Esophagus mucosa (tissue), 1 donor: ENCODE measurements at regions not wholly inside any gene's neighbourhood (a gene's known extent, or its start where the extent isn't known, plus 50 kb on each side); places are given as distances from the start of the nearest gene placed in this dataset.

Experiments
- ATAC-seq: fragments of 200-7000 bp; cut with Tn5 transposase; one replicate; pipeline ENCODE4 v1.9.1; 2020
- donor health status: DM: yes; HTN: yes; CAD: no.

DNA sequence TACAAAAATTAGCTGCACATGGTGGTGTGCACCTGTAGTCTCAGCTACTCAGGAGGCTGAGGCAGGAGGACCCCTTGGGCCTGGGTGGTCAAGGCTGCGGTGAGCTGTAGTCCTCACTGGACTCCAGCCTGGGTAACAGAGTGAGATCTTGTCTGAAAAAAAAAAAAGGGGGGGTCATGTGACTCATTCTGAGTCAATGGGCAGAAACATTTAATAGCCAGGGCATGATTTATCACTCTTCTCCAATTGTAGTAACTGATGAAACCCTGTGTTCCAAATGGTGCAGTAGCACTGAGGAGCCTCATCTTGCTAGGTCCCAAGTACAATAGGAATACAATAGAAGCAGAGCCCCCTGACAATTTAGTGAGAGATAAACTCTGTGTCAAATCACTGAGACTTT lies 78.9 kb upstream of the CCDC68 start:
- ATAC-seq, result no peak

DNA sequence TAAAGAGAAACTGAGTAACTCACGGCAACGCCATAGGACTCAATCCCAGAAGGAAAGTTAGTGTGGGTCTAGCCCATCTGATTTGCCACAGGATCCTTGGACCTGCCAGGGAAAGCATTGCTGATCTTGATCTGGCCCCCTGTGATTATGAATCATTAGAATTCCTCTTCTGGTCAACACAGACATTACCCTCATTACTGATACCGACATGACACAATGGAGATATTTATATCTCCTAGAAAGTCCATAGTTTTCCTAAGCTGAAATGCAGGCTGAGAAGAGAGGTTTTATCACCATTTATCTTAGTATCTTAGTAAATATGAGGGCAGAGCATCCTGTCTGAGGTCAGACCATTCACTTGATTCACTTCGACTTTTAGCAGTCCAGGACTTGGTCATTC lies 75.5 kb upstream of the CCDC68 start:
- no peak for ATAC-seq

DNA sequence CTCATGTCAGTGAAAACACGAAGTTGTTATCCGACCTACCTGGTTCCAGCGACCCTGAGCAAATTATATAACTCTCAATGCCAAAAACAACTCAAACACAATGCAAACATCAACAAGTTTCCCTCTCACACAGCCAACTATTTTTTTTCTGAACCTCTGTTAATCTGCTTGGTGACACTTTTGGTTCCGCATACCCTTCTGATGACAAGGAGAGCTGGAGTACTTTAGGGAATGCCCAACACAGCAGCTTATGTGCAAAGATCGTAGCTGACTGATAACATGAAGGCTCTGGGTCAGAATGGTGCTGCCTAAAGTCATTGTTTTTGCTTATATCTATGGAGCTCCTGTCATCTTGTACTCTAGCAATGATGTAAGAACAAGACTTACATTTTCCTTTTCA lies 72.7 kb upstream of the CCDC68 start:
- ATAC-seq, result no peak

DNA sequence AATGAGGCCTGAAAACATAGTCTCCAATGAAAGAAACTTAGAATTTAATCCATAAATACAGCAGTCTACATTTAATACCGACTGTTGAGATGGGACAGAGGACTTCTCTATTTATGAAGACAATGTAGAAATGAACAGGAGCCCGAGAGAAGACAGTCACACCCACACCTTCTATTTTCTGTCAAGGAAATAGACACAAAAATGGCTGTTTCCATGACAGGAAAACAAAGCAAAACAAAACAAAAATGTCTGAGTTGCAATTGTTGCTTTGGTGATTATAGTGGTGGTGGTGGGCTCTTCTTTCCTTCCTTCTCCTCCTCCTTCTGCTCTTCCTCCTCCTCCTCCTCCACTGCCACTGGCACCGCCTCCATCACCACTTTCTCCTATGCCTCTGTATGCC lies 72.3 kb upstream of the CCDC68 start:
- no peak for ATAC-seq

DNA sequence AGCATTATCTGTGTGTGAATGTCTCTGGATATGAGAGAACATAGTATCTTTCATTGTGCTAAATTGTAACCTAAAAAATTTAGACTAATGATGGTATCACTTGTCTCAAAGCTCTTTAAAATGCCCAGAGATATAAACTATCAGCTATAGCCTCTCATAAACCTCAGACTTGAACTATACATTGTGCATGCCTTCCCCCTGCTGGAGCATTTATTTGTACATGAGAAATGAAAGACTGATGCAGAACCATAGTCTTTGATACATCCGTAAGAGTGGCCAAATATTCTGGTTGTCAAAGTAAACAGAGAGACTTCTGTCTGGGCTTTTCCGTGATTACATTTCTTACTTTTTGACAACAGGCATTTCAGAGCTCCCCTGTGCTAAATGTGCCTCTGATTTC lies 71.9 kb upstream of the CCDC68 start:
- ATAC-seq, result no peak

DNA sequence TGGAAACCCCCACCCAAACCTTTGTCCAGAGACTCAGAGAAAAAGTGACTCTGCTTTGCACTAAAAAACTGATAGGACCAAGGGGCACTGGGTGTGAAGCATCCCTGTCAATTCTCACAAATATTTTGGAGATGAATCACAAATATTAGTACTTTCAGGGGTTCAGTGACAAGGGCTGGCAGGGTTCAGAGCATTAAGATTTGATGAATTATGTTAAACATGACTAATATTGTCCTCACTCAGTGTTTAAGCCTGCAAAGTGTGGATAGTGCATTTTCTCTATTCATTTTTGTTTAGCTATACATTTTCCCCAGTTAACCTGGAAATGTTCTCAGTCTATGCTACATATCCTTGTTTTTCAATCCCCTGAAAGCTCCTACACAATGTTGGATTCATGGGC lies 65.3 kb upstream of the CCDC68 start:
- no peak for ATAC-seq

DNA sequence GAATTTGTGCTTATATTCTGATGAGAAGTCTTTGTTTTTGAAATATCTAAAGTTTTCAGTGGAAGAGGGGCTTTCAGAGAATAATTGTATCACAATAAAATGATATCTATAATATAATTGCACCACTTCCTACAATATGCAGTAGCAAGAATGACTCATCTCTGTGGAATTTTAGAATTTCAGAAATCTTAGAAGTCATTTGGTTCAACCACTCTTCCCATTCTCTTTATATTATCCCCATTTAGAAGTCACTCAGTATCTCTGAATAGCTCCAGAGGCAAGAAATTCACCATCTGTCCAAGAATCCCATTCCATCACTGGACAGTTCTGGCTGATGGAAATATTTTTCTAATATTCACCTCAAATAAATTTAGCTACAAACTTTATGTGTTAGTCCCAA lies 59.3 kb upstream of the CCDC68 start:
- no peak for ATAC-seq

DNA sequence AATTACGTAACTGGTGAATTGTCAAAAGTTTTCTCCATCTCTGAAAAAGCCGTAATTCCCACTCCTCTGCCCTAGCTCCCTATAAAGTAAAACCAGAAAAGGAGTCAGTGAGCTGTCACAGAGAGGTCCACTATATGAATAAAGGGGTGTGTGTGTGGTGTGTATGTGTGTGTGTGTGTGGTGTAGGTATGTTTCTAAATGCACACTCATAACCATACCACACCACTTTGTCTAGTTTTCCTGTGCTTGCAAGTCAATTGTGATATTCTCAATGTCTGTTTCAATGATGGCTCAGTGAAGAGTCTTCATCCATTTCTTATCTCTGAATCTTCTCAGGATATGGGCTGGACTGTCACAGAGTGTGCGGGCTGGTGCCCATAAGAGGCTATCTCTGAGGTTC lies 54.8 kb upstream of the CCDC68 start:
- ATAC-seq, result no peak

DNA sequence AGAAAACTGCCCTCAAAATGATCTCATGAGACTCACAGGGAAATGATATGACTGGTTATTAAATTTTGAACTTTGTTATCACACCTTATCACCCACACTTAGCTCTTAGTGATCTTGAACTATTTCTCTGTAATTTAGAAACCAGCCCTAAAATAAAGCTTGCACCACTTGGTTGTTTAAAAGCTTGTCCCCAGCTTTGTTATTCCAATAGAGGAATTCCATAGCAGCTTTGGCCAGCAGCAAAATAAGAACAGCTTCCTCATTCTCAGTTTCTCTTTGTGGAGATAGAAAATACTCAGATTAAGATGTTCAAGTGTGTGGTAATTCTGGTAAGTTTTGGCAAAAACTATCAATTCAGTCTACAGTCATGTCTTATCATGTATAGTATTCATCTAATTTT lies 54.4 kb upstream of the CCDC68 start:
- no peak for ATAC-seq

DNA sequence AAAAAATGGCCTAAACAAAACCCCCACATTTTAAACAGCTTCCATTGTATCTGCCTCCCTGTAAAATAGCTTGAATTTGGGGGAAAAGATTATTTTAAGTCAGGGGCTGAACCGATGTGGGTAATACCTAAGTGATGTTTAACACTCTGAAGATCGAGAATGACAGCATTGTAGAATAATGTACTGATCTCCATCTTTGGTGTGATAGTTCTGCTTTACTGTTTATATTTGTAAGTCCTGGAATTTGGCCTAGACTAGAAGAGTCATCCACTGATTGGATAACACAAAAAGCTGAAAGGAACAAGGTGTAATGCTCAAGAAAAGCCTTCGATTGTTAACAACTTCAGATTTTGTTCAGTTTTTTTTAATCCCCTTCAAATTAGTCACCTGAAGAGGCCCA lies 53.8 kb upstream of the CCDC68 start:
- no peak for ATAC-seq

DNA sequence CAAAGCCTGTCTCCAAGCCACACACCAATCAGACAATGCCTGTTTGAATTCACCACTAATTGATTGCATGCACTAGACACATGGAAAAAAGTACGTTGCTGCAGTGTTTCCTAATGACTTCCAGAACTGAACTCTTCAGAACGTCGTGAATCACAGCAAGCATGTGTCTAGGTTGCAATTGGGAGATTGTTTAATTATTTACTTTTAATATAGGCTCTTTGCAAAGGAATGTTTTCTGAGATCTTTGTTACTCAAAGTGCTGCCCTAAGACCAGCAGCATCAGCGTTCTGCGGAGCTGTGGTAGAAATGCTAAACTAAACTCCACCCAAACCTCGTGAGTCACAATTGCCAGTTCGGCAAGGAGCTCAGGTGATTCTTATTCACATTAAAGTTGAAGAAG lies 52.7 kb upstream of the CCDC68 start:
- ATAC-seq, result peak; percentile 36
